Keratinocyte (primary cell): ENCODE measurements at regions not wholly inside any gene's neighbourhood (a gene's known extent, or its start where the extent isn't known, plus 50 kb on each side); places are given as distances from the start of the nearest gene placed in this dataset.

ENCODE experiments used
- DNase-seq: peaks from one replicate; pipeline ENCODE4 v3.0.0-alpha.2; 2011; ENCODE audit warnings: low read depth, missing footprints, low spot score
- FAIRE-seq: peaks from 2 replicates; lab custom pipeline; 2011; peaks lifted over from hg19 to GRCh38; lab: Jason Lieb, UNC
- H2AFZ ChIP-seq: 2 replicates; pipeline ENCODE4 v1.6.0; 2012; ENCODE audit warnings: low read length, control low read depth, inconsistent platforms; ENCODE audit not compliant: control insufficient read depth
- H3K27ac ChIP-seq: 2 replicates; pipeline ENCODE4 v1.5.1; 2011; ENCODE audit warnings: low read length; ENCODE audit not compliant: control insufficient read depth, insufficient read depth
- H3K27me3 ChIP-seq: 3 replicates; pipeline ENCODE4 v1.6.0; 2011; ENCODE audit warnings: low read length; ENCODE audit not compliant: control insufficient read depth, insufficient read depth; ENCODE audit errors: extremely low read depth
- H3K36me3 ChIP-seq, 2 experiments: 2 replicates in 1 of 2; 3 replicates in 1 of 2; pipeline ENCODE4 v1.5.1; 2011; ENCODE audit warnings: low read length in 2 of 2, mild to moderate bottlenecking in 1 of 2; ENCODE audit not compliant: control insufficient read depth in 2 of 2, insufficient read depth in 2 of 2; ENCODE audit errors: extremely low read depth in 1 of 2
- H3K4me1 ChIP-seq: 3 replicates; pipeline ENCODE4 v1.5.1; 2011; ENCODE audit warnings: low read length; ENCODE audit not compliant: control insufficient read depth, insufficient read depth; ENCODE audit errors: extremely low read depth
- H3K4me2 ChIP-seq: 3 replicates; pipeline ENCODE4 v1.6.0; 2011; ENCODE audit warnings: low read depth, low read length; ENCODE audit not compliant: control insufficient read depth, insufficient read depth; ENCODE audit errors: extremely low read depth
- H3K4me3 ChIP-seq, 3 experiments: fragments of 200-600 bp in 1 of 3; sonication (generic) in 1 of 3; 2 replicates in 2 of 3; 3 replicates in 1 of 3; pipeline ENCODE4 v1.5.1; 2011 to 2016; ENCODE audit warnings: low read length in 3 of 3, mild to moderate bottlenecking in 3 of 3, control low read depth in 2 of 3, inconsistent platforms in 1 of 3, low read depth in 1 of 3, mixed read lengths in 1 of 3, mixed run types in 1 of 3, moderate library complexity in 1 of 3; ENCODE audit not compliant: control insufficient read depth in 2 of 3, insufficient read depth in 2 of 3; ENCODE audit errors: extremely low read depth in 1 of 3
- H3K79me2 ChIP-seq: 2 replicates; pipeline ENCODE4 v1.6.0; 2012; ENCODE audit warnings: low read length; ENCODE audit not compliant: control insufficient read depth, insufficient read depth
- H3K9ac ChIP-seq: 3 replicates; pipeline ENCODE4 v1.6.0; 2011; ENCODE audit warnings: low read length; ENCODE audit not compliant: control insufficient read depth, insufficient read depth; ENCODE audit errors: extremely low read depth
- H3K9me1 ChIP-seq: 3 replicates; pipeline ENCODE4 v1.6.0; 2011; ENCODE audit warnings: low read length; ENCODE audit not compliant: control insufficient read depth, insufficient read depth; ENCODE audit errors: extremely low read depth
- H3K9me3 ChIP-seq: 2 replicates; pipeline ENCODE4 v1.5.1; 2012; ENCODE audit warnings: low read depth, low read length; ENCODE audit not compliant: control insufficient read depth
- H4K20me1 ChIP-seq: 3 replicates; pipeline ENCODE4 v1.6.0; 2011; ENCODE audit warnings: low read length; ENCODE audit not compliant: control insufficient read depth, insufficient read depth; ENCODE audit errors: extremely low read depth
- EZH2 ChIP-seq: IDR thresholded peaks from one replicate; pipeline ENCODE4 v1.6.1; 2012; ENCODE audit warnings: inconsistent platforms, mild to moderate bottlenecking, low read length, moderate library complexity
- dilution Hi-C: fragments of 300-500 bp; cut with MboI; formaldehyde crosslinking; loops from one replicate; pipeline ENCODE4 v1.7.0; 2020; ENCODE audit warnings: low sequenced_read_pairs; ENCODE audit not compliant: extremely low pct_ligation_motif_present
- TF ChIP-seq, protein P1 (sequence below), 3 experiments: IDR thresholded peaks in 1 of 3; conservative IDR thresholded peaks in 1 of 3; optimal IDR thresholded peaks in 1 of 3; 2 replicates in 2 of 3; 3 replicates in 1 of 3; pipeline versions ENCODE3 to v1.5.1; 2011; ENCODE audit warnings: low read length in 3 of 3, mild to moderate bottlenecking in 3 of 3, moderate library complexity in 2 of 3, control low read depth in 1 of 3, inconsistent platforms in 1 of 3; ENCODE audit not compliant: insufficient read depth in 2 of 3; ENCODE audit errors: extremely low read depth in 1 of 3

DNA sequence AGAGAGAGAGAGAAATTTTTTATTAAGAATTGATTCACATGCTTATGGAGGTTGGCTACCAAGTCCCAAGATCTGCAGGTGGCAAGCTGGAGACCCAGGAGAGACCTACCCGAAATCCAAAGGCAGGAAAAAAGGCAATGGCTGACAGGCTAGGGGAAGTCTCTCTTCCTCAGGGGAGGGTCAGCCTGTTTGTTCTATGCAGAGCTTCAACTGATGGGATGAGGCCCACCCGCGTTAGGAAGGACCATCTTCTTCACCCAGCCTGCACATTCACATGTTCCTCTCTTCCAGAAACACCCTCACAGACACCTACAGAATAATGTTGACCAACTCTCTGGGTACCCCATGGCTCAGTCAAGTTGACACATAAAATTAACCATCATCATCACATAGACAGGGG, 65.3 kb upstream of the SERP2 start:
- Histone ChIP-seq H3K27ac (no peak overlapping the region), H3K27me3 (no peaks in the 10 kb centered on the region), H3K79me2 (no peaks in the 10 kb centered on the region), H3K4me1 (peaks cover 70% of the 10 kb centered on the region), H4K20me1 (no peaks in the 10 kb centered on the region), H2AFZ (no peak overlapping the region), H3K36me3 (no peaks in the 10 kb centered on the region), H3K9me1 (no peaks in the 10 kb centered on the region), H3K4me2 (no peak overlapping the region), H3K4me3 (no peak overlapping the region), H3K9me3 (no peaks in the 10 kb centered on the region), H3K9ac (no peak overlapping the region)
- FAIRE-seq (no peak), DNase-seq (no peak)
- TF ChIP-seq EZH2 = no peak
- TF ChIP-seq, protein P1, sequence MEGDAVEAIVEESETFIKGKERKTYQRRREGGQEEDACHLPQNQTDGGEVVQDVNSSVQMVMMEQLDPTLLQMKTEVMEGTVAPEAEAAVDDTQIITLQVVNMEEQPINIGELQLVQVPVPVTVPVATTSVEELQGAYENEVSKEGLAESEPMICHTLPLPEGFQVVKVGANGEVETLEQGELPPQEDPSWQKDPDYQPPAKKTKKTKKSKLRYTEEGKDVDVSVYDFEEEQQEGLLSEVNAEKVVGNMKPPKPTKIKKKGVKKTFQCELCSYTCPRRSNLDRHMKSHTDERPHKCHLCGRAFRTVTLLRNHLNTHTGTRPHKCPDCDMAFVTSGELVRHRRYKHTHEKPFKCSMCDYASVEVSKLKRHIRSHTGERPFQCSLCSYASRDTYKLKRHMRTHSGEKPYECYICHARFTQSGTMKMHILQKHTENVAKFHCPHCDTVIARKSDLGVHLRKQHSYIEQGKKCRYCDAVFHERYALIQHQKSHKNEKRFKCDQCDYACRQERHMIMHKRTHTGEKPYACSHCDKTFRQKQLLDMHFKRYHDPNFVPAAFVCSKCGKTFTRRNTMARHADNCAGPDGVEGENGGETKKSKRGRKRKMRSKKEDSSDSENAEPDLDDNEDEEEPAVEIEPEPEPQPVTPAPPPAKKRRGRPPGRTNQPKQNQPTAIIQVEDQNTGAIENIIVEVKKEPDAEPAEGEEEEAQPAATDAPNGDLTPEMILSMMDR (optimal IDR thresholded peaks at IDR 0.05 in 1 of 3, IDR thresholded peaks at IDR 0.05 in 1 of 3, conservative IDR thresholded peaks at IDR 0.05 in 1 of 3; ENCODE audit: extremely low read depth in 1 of 3, insufficient read depth in 2 of 3, low read length in 3 of 3) = no peak
- dilution Hi-C loops = no loop called here

- no peak for TF ChIP-seq EZH2
- TF ChIP-seq, protein P1 (optimal IDR thresholded peaks at IDR 0.05 in 1 of 3, IDR thresholded peaks at IDR 0.05 in 1 of 3, conservative IDR thresholded peaks at IDR 0.05 in 1 of 3; ENCODE audit: extremely low read depth in 1 of 3, insufficient read depth in 2 of 3, low read length in 3 of 3) = no peak
- dilution Hi-C loops = loop anchor here (10.0 kb wide), 1 partner anchor 135 kb away; no protein-coding TSS in a partner anchor
- peak overlapping the region; percentile 43 for H3K4me2 ChIP-seq
- peak overlapping the region; percentile 4 for H2AFZ ChIP-seq
- H3K27me3 ChIP-seq = no peaks in the 10 kb centered on the region
- DNase-seq (no peak), FAIRE-seq (peak; percentile 60)
- peaks cover 81% of the 10 kb centered on the region for H3K4me1 ChIP-seq
- no peaks in the 10 kb centered on the region for H3K9me1 ChIP-seq
- H3K9ac ChIP-seq = peak overlapping the region; percentile 57
- H3K79me2 ChIP-seq = no peaks in the 10 kb centered on the region
- H3K27ac ChIP-seq = peak overlapping the region; percentile 100
- no peaks in the 10 kb centered on the region for H3K36me3 ChIP-seq
- H4K20me1 ChIP-seq = no peaks in the 10 kb centered on the region
- H3K9me3 ChIP-seq = no peaks in the 10 kb centered on the region
- no peak overlapping the region for H3K4me3 ChIP-seq
Measured at GRCh38 chr13:44309794-44310757, 63.5 kb upstream of the SERP2 start.
